ENCODE measurements at regions not wholly inside any gene's neighbourhood (a gene's known extent, or its start where the extent isn't known, plus 50 kb on each side); places are given as distances from the start of the nearest gene placed in this dataset.
A peak's percentile ranks its signal among the peaks of the same experiment; 100 is the strongest.

- TF ChIP-seq, protein P1, sequence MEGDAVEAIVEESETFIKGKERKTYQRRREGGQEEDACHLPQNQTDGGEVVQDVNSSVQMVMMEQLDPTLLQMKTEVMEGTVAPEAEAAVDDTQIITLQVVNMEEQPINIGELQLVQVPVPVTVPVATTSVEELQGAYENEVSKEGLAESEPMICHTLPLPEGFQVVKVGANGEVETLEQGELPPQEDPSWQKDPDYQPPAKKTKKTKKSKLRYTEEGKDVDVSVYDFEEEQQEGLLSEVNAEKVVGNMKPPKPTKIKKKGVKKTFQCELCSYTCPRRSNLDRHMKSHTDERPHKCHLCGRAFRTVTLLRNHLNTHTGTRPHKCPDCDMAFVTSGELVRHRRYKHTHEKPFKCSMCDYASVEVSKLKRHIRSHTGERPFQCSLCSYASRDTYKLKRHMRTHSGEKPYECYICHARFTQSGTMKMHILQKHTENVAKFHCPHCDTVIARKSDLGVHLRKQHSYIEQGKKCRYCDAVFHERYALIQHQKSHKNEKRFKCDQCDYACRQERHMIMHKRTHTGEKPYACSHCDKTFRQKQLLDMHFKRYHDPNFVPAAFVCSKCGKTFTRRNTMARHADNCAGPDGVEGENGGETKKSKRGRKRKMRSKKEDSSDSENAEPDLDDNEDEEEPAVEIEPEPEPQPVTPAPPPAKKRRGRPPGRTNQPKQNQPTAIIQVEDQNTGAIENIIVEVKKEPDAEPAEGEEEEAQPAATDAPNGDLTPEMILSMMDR (IDR thresholded peaks at IDR 0.05; ENCODE audit: low read depth, low read length, missing input control) = no peak
Measured at GRCh38 chr17:13962716-13963240, 106.5 kb upstream of the COX10 start (continued).

DNA sequence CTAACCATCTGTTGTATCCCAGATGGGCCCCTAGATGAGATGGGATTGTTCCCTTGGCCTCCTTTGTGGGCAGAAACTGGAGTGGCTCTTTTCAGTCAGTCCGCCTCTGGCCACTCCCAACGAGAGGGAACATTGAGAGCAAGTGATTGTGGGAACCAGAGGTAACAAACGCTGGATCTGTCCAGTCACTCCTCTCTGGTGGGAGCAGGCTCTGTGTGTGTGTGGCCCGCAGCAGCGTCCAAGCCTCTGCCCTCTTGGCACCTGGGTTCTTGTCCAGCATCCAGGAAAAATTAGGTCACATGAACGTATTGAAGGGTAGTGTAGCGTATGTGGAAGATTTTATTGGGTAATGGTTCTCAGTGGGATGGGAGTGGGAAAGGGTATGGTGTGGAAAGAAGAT is 101.9 kb upstream of the COX10 start:
- Histone ChIP-seq H3K36me3 (ENCODE audit: control insufficient read depth in 4 of 4, insufficient read depth in 3 of 4, low read depth in 1 of 4, low read length in 3 of 4) (no peaks in the 10 kb centered on the region), H3K4me1 (ENCODE audit: control insufficient read depth in 4 of 4, insufficient read depth in 4 of 4, low read length in 3 of 4) (peaks cover 0 to 15% (median 5%) of the 10 kb centered on the region in 4 donors), H3K27ac (ENCODE audit: low read depth in 1 of 2, low read length in 2 of 2) (no peak overlapping the region), H3K9ac (ENCODE audit: low read depth in 1 of 2, low read length in 2 of 2) (no peak overlapping the region), H3K4me3 (ENCODE audit: low read depth in 1 of 3, low read length in 3 of 3) (no peak overlapping the region), H3K9me3 (ENCODE audit: control insufficient read depth in 4 of 4, low read length in 3 of 4) (no peaks in the 10 kb centered on the region), H3K27me3 (ENCODE audit: control insufficient read depth in 4 of 4, insufficient read depth in 4 of 4, low read length in 3 of 4) (no peaks in the 10 kb centered on the region)
- WGBS = 65% methylated on average over 7 of the region's 7 CpGs
- DNase-seq (ENCODE audit: low spot score) = no peak
- TF ChIP-seq RAD21 (IDR thresholded peaks at IDR 0.05) (no peak), EGR1 (IDR thresholded peaks at IDR 0.05; ENCODE audit: low read depth in 2 of 2) (no peak), RXRA (IDR thresholded peaks at IDR 0.05) (no peak), ZBTB33 (IDR thresholded peaks at IDR 0.05) (no peak), FOXA2 (IDR thresholded peaks at IDR 0.05) (no peak), HNF4G (IDR thresholded peaks at IDR 0.05) (no peak), YY1 (IDR thresholded peaks at IDR 0.05) (no peak), TAF1 (conservative IDR thresholded peaks at IDR 0.05) (no peak)
- TF ChIP-seq, protein P1 (IDR thresholded peaks at IDR 0.05; ENCODE audit: low read depth, low read length, missing input control) = no peak

DNA sequence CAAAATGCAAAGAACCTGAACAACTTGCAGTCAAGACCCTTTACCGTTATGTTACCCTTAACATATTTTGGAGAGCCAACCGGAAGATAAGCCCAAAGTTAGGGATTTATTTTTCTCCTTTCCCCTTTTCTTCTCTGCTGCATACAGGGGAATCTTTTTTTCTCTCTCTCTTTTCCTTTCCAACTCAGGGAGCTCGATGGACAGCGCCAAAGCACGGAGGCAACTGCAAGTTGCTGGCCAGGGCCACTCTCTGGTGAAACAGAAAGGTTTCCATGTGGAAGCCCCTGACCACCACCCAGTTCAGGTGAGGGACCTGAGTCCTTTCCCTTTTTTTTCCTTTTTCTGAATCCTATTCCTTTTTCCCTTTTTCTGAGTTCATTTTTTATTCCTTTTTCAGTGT is 98.8 kb upstream of the COX10 start:
- Histone ChIP-seq H3K27ac (ENCODE audit: low read depth in 1 of 2, low read length in 2 of 2) (no peak overlapping the region), H3K9ac (ENCODE audit: low read depth in 1 of 2, low read length in 2 of 2) (no peak overlapping the region), H3K36me3 (ENCODE audit: control insufficient read depth in 4 of 4, insufficient read depth in 3 of 4, low read depth in 1 of 4, low read length in 3 of 4) (no peaks in the 10 kb centered on the region), H3K27me3 (ENCODE audit: control insufficient read depth in 4 of 4, insufficient read depth in 4 of 4, low read length in 3 of 4) (no peaks in the 10 kb centered on the region), H3K4me3 (ENCODE audit: low read depth in 1 of 3, low read length in 3 of 3) (no peak overlapping the region), H3K4me1 (ENCODE audit: control insufficient read depth in 4 of 4, insufficient read depth in 4 of 4, low read length in 3 of 4) (peaks cover 0 to 15% (median 5%) of the 10 kb centered on the region in 4 donors), H3K9me3 (ENCODE audit: control insufficient read depth in 4 of 4, low read length in 3 of 4) (no peaks in the 10 kb centered on the region)
- TF ChIP-seq REST (IDR thresholded peaks at IDR 0.05) (peak; percentile 11), TAF1 (conservative IDR thresholded peaks at IDR 0.05) (no peak)
- DNase-seq (ENCODE audit: low spot score) = no peak
- 80% methylated on average over 5 of the region's 5 CpGs for WGBS
